HS-27A (cell line): ENCODE measurements at regions not wholly inside any gene's neighbourhood (a gene's known extent, or its start where the extent isn't known, plus 50 kb on each side); places are given as distances from the start of the nearest gene placed in this dataset.

Experiments used
- DNase-seq: peaks from one replicate; pipeline ENCODE4 v3.0.0-alpha.2; 2012; ENCODE audit warnings: low read depth, missing footprints

DNA sequence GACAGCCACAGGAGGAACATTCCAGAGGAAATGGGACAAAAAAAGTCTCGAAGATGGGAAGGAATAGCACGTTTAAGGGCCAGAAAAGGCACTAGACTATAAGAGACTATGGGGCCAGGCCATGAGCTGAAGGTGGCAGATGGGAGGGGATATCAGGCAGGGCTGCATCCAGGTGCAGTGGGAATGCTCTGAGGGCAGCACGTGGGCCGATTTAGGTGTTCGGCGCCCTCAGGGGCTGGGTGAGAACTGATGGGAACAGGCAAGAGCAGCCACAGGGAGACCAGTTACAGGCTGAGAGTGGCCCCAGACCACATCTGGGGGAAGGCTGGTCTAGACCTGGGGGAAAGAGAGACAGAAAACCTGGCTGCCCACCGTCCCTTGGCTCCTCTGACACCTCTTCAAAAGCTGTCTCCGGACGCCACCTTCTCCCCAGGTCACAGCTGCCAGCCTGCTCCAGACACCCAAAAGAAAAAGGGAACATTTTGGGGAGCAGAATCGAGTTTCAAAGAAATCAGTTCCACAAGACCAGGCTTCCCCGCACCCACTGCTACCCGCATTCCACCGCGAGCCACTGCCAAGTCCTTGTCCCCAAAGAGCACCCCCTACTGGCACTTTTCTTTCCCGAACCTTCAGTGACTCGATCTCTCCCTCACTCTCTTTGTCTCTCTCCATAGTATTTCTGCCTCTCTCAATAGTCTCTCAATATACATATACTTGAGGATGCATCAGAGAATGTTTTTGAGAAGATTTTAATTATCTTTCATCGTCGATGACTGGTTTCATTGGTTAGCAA lies 190.1 kb upstream of the AGAP1 start:
- DNase-seq, result no peak

DNA sequence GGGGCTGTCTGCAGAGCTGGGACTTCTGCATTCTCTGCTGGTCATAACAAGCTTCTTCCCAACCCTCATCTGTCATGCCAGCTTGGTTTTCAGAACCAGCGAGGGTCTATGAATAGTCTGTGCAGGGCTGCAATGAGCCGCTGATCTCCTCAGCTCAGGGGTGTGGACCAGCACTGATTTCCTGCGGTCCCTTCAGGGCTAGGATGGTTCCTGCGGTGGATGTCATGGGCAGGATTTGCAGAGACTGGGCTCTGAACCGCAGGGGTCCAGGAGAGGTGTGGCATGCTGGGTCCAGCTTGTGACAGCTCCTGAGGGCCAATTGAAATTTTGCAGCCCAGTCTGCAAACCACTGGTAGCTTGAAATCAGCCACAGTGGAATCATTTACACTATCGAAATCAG lies 188.2 kb upstream of the AGAP1 start:
- DNase-seq, result no peak

DNA sequence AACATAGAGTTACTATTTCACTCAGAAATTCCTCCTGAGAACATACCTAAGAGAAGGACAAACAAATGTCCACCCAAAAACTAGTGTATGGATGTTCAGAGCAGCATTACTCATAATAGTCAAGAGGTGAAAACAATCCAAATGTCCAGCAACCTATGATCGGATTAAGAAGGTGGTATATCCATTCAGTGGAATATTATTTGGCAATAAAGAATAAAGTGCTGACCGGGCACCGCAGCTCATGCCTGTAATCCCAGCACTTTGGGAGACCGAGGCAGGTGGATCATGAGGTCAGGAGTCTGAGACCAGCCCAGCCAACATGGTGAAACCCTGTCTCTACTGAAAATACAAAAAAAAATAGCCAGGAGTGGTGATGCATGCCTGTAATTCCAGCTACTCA lies 182.8 kb upstream of the AGAP1 start:
- DNase-seq, result no peak

DNA sequence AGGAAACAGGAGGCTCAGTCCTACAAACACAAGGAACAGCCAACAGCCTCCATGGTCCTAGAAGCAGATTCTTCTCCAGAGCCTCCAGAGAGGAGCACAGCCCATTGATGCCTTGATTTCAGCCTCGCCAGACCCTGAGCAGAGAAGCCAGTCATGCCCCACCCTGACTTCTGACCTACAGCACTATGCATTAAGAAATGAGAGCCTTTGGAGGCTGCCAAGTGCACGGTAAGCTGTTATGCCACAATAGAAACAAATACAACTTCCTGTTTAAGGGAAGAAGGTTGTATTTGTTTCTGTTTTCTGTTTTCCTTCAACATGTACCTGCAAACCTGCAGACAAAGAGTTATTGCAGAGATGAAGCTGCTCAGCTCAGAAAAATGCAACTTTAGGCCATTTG lies 181.3 kb upstream of the AGAP1 start:
- DNase-seq, result no peak

DNA sequence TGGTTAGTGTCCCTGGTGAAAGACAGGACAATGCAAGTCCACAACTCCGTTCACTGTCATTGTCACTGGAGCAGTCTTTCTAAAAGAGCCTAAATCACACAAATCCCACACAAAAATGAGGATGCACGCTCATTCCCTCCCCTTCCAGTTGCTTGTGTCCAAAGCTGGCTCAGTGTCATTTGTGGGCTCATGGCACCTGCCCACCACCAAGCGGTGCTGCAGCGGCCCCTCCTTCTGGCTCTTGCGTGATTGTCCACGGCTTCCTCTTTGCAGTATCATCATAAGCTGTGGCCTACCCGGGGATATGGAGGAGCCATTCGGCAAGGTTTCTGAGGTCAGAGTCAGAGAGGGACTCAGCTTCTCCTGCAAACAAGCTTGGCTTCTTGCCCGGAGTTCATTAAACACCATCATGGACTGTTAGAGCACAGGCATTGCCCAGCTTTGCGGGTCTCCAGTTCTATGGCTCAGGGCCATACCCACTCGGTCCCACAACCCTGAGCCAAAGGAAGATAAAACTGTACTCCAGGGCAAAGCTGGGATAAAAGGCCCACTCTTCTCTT lies 179.4 kb upstream of the AGAP1 start:
- DNase-seq, result no peak

DNA sequence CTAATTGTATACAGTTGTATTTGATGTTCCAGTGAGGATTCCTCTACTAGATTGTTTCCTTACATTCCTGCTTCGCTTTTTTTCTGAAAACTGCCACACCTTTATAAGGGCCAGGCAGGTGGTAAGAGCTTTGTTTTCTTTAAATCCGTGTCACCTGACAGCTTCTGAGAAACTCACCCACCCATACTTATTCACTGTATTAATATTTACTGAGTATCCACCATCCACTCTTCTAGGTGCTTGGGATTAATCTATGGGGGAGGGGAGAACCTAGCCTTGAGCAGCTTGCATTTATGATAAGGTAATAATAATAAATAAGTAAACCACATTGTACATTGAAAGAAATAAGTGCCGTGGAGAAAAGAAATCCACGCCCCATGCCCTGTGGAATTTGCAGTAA lies 174.7 kb upstream of the AGAP1 start:
- no peak for DNase-seq

DNA sequence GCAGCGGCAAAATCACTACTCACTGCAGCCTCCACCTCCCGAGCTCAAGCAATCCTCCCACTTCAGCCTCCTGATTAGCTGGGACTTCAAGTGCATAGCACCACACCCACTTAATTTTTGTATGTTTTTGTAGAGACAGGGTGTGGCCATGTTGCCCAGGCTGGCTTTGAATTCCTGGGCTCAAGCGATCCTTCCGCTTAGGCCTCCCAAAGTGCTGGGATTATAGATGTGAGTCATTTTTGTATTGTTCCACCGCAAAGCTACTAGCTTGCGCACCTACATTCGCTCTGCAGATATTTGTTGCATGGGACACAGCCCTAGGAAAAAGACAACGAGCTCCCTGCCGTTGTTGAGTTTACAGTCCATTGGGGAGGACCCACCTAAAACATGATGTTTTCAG lies 173.5 kb upstream of the AGAP1 start:
- no peak for DNase-seq

GRCh38 chr2:235324324-235324723 lies 169.5 kb upstream of the AGAP1 start:
- no peak for DNase-seq

DNA sequence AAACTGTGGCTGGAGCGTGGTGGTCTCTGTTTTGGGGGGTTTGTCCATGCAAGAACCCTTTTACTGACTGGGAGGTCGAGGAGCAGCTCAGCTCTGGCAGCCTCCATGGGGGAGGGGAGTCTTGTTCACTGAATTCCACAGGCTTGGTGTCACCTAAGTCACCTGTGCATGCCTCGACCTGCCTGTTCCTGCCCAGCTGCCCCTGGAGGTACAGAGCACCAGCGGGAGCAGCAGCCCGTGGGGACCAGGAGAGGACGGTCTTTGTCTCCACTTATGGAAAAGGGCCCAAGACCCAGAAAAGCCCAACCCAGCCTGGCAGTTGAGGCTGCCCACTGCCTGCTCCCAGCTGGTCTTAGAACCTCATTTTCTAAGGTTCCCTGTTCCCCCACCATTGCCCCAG lies 168.7 kb upstream of the AGAP1 start:
- DNase-seq, result no peak

DNA sequence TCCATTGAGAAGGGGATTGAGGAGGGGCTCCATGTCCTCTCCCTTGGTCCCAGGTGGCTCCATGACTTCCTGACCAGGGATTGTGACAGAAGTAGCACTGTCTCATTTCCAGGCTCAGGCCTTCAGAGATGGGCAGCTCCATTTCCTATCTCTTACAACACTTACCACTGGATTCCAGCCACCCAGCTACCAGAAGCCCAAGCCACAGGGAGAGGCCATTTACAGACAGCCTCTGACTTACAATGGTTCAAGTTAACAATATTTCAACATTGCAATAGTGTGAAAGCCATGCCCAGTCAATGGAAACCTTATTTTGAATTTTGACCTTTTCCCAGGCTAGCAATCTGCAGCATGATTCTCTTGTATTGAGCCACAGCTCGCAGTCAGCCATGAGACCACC lies 164.9 kb upstream of the AGAP1 start:
- DNase-seq, result no peak

- DNase-seq, result peak; percentile 27
Observed at GRCh38 chr2:235330775-235331451, 162.9 kb upstream of the AGAP1 start.

- no peak for DNase-seq
Observed at GRCh38 chr2:235332240-235332890, 161.5 kb upstream of the AGAP1 start.

DNA sequence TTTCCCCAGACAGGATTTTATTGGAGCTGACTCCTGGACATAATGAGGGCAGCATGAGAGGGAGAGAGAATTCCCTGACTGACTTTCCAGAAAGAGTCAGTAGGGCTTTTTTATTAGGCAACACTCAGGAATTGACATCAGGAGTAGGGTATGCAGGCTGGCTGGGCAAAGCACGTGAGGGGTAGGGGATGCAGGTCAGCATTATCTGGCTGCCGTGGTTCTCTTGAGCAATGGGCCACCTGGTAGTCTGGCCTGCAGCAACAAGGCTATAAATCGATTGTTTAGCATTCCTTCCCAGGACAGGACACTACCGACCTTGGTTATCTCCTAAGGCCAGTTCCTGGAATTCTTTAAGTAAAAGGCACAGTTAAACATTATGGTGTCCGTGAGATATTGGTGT lies 160.8 kb upstream of the AGAP1 start:
- DNase-seq, result no peak

DNA sequence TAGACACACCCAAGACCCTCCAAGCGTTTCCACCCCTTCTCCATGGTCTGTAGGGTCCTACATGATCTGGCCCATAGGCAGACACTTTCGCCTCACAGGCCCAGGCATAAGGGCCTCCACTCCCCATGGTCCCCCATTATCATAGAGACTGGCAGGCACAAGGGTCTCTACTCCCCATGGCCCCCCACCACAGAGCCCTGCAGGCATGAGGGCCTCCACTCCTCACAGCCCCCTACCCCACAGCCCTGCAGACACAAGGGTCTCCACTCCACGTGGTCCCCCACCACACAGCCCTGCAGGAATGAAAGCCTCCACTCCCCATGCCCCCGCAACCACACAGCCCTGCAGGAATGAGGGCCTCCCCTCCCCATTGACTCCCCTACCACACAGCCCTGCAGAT lies 159.7 kb upstream of the AGAP1 start:
- DNase-seq, result no peak

DNA sequence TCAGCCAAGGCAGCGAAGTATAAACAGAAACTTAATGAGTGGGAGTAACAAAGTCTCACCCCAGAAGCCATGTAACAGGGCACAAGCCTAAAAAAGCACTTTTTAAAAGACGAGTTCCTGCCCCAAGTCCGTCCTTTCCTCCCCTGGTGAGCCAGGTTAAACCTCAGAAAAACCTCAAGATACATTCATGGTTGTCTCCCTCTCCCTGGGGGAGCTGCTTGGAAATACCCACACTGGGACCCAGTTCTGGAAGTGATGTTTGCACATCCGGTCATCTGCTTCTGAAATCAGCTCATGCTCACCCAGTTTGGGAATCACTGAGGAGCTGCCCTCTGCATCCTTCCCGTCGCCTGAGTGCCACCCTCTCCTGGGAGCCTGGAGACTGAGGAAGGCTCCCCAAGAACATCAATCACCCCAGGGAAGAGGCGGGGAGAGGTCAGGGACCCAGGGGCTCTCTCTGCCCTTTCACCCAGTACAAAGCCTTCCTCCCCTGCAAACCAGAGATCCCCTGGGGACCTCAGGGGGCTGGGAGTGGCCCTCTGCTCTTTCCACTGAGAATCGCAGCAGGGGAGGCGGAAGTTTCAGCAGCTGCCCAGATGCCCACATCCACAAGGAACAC lies 150.6 kb upstream of the AGAP1 start:
- DNase-seq, result no peak

- no peak for DNase-seq
Observed at GRCh38 chr2:235343869-235344268, 150.0 kb upstream of the AGAP1 start.

DNA sequence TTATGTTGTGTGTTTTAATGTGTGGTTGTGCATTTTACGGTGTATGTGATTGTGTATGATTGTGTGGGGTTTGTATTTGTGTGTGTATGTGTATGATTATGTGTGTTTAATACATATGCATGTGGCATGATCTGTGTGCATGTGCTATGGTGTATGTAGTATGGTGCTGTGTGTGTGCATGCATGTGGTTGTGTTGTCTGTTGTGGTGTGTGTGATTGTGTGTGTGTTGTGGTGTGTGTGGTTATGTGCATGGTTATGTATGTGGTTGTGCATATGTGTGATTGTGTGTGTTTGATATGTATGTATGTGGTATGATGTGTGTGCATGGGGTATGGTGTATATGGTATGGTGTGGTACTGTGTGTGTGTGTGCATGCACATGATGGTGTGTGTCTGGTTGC lies 148.1 kb upstream of the AGAP1 start:
- no peak for DNase-seq

GRCh38 chr2:235347691-235348090 lies 146.2 kb upstream of the AGAP1 start:
- peak; percentile 8 for DNase-seq

- no peak for DNase-seq
Observed at GRCh38 chr2:235348329-235348728, 145.5 kb upstream of the AGAP1 start.

- DNase-seq, result no peak
Observed at GRCh38 chr2:235350234-235350633, 143.6 kb upstream of the AGAP1 start.

DNA sequence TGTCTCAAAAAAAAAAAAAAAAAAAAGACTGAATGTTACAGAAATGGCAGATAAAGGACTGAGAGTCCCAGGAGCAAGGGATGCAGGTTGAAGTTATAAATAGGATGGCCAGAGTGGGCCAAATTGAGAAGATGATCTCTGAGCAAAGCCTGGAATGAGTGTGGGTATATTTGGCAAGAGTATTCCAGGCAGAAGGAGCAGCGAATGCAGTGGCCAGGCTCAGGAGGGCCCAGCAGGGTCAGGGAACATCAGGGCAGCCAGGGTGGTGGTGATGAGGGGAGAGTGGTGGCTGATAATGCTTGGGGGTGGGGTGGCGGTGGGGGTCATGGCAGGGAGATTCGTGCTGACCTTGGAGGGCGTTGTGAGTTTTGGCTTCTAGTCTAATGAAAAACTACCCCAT lies 141.3 kb upstream of the AGAP1 start:
- DNase-seq, result no peak

DNA sequence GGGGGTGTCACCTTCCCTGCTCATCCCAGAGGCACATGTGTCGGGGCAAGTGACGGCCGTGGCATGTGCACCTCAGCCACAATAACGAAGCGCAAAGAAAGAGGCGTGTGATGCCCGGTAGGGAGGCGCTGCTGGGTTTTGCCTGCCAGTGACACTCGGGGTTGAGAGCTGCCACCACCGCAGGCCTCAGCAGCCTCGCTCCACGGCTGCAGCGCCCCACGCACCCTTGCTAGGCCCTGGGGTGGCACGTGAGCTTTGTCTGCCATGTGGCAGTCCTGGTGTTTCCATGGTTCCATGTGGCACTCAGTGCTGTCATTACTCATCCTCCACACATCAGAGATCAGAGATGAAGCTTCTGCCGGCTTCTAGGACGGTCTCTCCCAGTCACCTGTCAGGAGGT lies 136.0 kb upstream of the AGAP1 start:
- no peak for DNase-seq
